Heart left ventricle (tissue), 13 donors: ENCODE measurements at regions not wholly inside any gene's neighbourhood (a gene's known extent, or its start where the extent isn't known, plus 50 kb on each side); places are given as distances from the start of the nearest gene placed in this dataset.

Experiments used
- POLR2A ChIP-seq, 2 donors: fragments of 450-650 bp; IDR thresholded peaks; one replicate each; pipeline ENCODE4 v1.6.1; 2017; ENCODE audit warnings: antibody characterized with exemption in 2 of 2, mild to moderate bottlenecking in 2 of 2, moderate library complexity in 2 of 2
- TF ChIP-seq, protein P1 (sequence below), 12 donors: fragments of 200-600 bp; sonication (generic) in 4 of 12; IDR thresholded peaks; one replicate each; pipeline versions ENCODE4 v1.5.0 to v1.8.0; 2018 to 2022; ENCODE audit warnings: antibody characterized with exemption in 12 of 12, mild to moderate bottlenecking in 5 of 12
- donor health status: ischemic (EF 13 %, LVEDD 7.1; RV severe dilation, severe dysfunction).
- donor health status: DM: no; HTN: yes; CAD: no.
- donor health status: DM: no; HTN: no; CAD: no.
- donor health status: ischemic (EF 25% LVEDD 6.9; RV normal size, moderate dysfunction).
- donor health status: ischemic (EF 25% LVEDD 5.7; RV mildly dilated, moderate dysfunction).
- donor health status: ischemic (EF 35%, LVEDD 5.7; RV mildly dilated, moderate dysfunction).
- donor health status: nonischemic (EF 11% LVEDD 7.7; RV severe dilation, severe dysfunction).
- donor health status: DM: yes; HTN: yes; CAD: no.
- donor health status: PGD.
- donor health status: ischemic (EF 29% LVEDD 5.4; RV normal size, mild dysfunction).
- donor health status: nonischemic (EF 23%, LVEDD 6.1; RV moderate dilation, normal function).

DNA sequence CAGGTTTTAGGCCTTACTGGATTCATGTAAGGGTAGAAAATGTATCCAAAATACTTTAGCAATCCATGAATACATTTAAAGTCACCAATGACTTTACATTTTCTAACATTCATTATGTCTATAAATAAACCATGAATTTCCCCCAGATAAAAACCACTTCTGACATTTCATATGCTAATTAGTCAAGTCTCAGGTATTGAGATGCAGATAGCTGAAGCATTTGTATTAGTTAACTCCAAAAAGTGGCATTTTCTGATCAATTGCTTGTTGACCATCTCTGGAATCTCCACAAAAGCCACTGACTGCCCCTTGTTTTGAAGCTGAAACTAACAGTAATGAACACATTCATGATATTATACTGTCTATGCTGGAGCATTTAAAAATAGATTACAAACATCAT, 68.4 kb upstream of the RAP2B start:
- TF ChIP-seq, protein P1, sequence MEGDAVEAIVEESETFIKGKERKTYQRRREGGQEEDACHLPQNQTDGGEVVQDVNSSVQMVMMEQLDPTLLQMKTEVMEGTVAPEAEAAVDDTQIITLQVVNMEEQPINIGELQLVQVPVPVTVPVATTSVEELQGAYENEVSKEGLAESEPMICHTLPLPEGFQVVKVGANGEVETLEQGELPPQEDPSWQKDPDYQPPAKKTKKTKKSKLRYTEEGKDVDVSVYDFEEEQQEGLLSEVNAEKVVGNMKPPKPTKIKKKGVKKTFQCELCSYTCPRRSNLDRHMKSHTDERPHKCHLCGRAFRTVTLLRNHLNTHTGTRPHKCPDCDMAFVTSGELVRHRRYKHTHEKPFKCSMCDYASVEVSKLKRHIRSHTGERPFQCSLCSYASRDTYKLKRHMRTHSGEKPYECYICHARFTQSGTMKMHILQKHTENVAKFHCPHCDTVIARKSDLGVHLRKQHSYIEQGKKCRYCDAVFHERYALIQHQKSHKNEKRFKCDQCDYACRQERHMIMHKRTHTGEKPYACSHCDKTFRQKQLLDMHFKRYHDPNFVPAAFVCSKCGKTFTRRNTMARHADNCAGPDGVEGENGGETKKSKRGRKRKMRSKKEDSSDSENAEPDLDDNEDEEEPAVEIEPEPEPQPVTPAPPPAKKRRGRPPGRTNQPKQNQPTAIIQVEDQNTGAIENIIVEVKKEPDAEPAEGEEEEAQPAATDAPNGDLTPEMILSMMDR (IDR thresholded peaks at IDR 0.05), result no peak
- TF ChIP-seq POLR2A (IDR thresholded peaks at IDR 0.05), result no peak
